ENCODE measurements at regions not wholly inside any gene's neighbourhood (a gene's known extent, or its start where the extent isn't known, plus 50 kb on each side); places are given as distances from the start of the nearest gene placed in this dataset.
A peak's percentile ranks its signal among the peaks of the same experiment; 100 is the strongest.

- no peak for TF ChIP-seq CTCF (IDR thresholded peaks at IDR 0.05)
- intact Hi-C loops (cut with DNase I) = no loop called here
- no peak for FAIRE-seq
- no peak overlapping the region for H3K27ac ChIP-seq
- DNase-seq = no peak
- H3K36me3 ChIP-seq = no peaks in the 10 kb centered on the region
- no peaks in the 10 kb centered on the region for H3K4me1 ChIP-seq
- 96 to 98% methylated on average over 1 of the region's 1 CpG for WGBS, 2 donors
- no peaks in the 10 kb centered on the region for H3K9me3 ChIP-seq
- ATAC-seq = no peak
- H3K4me3 ChIP-seq = no peak overlapping the region
- H3K27me3 ChIP-seq = no peaks in the 10 kb centered on the region
Measured at GRCh38 chr7:20275637-20276036, 55.1 kb upstream of the ITGB8 start.

GRCh38 chr7:20276705-20277472, 53.8 kb upstream of the ITGB8 start:
- intact Hi-C loops (cut with DNase I) = no loop called here
- ATAC-seq = no peak
- DNase-seq = no peak
- no peak overlapping the region for H3K4me3 ChIP-seq
- no peaks in the 10 kb centered on the region for H3K27me3 ChIP-seq
- no peak for TF ChIP-seq CTCF (IDR thresholded peaks at IDR 0.05)
- no peaks in the 10 kb centered on the region for H3K9me3 ChIP-seq
- no peak for FAIRE-seq
- no peak overlapping the region for H3K27ac ChIP-seq
- no peaks in the 10 kb centered on the region for H3K4me1 ChIP-seq
- no peaks in the 10 kb centered on the region for H3K36me3 ChIP-seq
- 80 to 84% methylated on average over 2 of the region's 2 CpGs for WGBS, 2 donors

- FAIRE-seq (no peak), ATAC-seq (no peak), DNase-seq (no peak)
- H3K9me3 ChIP-seq = no peaks in the 10 kb centered on the region
- H3K27ac ChIP-seq = no peak overlapping the region
- 91 to 95% methylated on average over 4 of the region's 4 CpGs for WGBS, 2 donors
- H3K36me3 ChIP-seq = no peaks in the 10 kb centered on the region
- H3K4me3 ChIP-seq = no peak overlapping the region
- no peaks in the 10 kb centered on the region for H3K4me1 ChIP-seq
- intact Hi-C loops (cut with DNase I) = no loop called here
- no peak for TF ChIP-seq CTCF (IDR thresholded peaks at IDR 0.05)
- no peaks in the 10 kb centered on the region for H3K27me3 ChIP-seq
Measured at GRCh38 chr7:20279979-20280378, 50.7 kb upstream of the ITGB8 start.

- H3K4me3 ChIP-seq = no peak overlapping the region
- peak; percentile 5 for FAIRE-seq
- no peaks in the 10 kb centered on the region for H3K4me1 ChIP-seq
- no peak for TF ChIP-seq CTCF (IDR thresholded peaks at IDR 0.05)
- no peak for DNase-seq
- 66 to 74% methylated on average over 8 of the region's 8 CpGs for WGBS, 2 donors
- intact Hi-C loops (cut with DNase I) = no loop called here
- H3K36me3 ChIP-seq = no peaks in the 10 kb centered on the region
- ATAC-seq = no peak
- H3K9me3 ChIP-seq = no peaks in the 10 kb centered on the region
- H3K27ac ChIP-seq = no peak overlapping the region
- H3K27me3 ChIP-seq = no peaks in the 10 kb centered on the region
Measured at GRCh38 chr7:20280475-20281351, 50.0 kb upstream of the ITGB8 start.

Data from pancreas (tissue), 10 donors.